Upper lobe of right lung (tissue), 1 donor: ENCODE measurements at regions not wholly inside any gene's neighbourhood (a gene's known extent, or its start where the extent isn't known, plus 50 kb on each side); places are given as distances from the start of the nearest gene placed in this dataset.

Source experiments
- ATAC-seq: fragments of 200-7000 bp; cut with Tn5 transposase; one replicate; pipeline ENCODE4 v1.9.1; 2020; ENCODE audit warnings: mild to moderate bottlenecking, moderate library complexity
- DNase-seq: peaks from one replicate; pipeline ENCODE4 v3.0.0-alpha.2; 2020
- H3K27ac ChIP-seq: fragments of 200-600 bp; one replicate; pipeline ENCODE4 v1.8.0; 2022
- H3K27me3 ChIP-seq: fragments of 200-600 bp; one replicate; pipeline ENCODE4 v1.8.0; 2022; ENCODE audit warnings: mild to moderate bottlenecking
- H3K36me3 ChIP-seq: fragments of 200-600 bp; one replicate; pipeline ENCODE4 v1.8.0; 2022
- H3K4me1 ChIP-seq: fragments of 200-600 bp; one replicate; pipeline ENCODE4 v1.8.0; 2022
- H3K4me3 ChIP-seq: fragments of 200-600 bp; one replicate; pipeline ENCODE4 v1.8.0; 2022; ENCODE audit warnings: mild to moderate bottlenecking
- H3K9me3 ChIP-seq: fragments of 200-600 bp; one replicate; pipeline ENCODE4 v1.8.0; 2022
- intact Hi-C: fragments of 100-400 bp; cut with DNase I; formaldehyde crosslinking; loops from one replicate; pipeline ENCODE4 v1.11.0; 2022
- TF ChIP-seq, protein P1 (sequence below): fragments of 200-600 bp; IDR thresholded peaks from one replicate; pipeline ENCODE4 v1.8.0; 2022; ENCODE audit warnings: antibody characterized with exemption
- donor health status: DM: no; HTN: yes; CAD: no; lungs with severe emphysema.

DNA sequence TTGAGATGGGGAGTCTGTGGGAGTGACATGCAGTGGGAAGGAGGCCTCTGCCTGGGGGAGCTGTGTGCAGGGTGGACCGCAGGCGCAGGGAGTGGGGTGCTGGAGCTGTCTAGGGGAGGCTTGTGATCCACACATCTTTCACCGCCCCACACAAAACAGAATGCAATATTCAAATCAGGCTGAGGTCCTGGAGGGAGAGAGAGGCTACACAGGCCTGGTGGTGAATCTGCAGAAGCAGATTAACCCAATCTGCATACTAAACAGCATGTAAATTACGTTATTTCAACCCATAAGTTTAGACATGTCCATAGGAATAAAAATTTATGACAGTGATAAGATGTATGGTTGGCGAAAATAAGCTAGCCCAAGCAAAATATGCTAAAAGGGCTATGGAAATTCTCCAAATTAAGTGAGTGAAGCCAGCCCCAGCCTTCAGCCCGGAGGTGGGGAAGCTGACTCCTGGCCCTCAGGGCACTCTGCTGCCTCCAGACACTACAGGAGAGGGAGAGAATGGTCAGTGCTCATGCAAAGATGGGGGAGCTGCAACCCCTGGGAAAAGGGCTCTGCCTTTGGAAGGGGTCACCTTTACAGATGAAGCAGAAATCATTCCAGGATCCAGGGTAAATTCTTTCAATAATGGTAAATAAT lies 156.2 kb upstream of the CTTNBP2NL start:
- DNase-seq (no peak), ATAC-seq (no peak)
- TF ChIP-seq, protein P1, sequence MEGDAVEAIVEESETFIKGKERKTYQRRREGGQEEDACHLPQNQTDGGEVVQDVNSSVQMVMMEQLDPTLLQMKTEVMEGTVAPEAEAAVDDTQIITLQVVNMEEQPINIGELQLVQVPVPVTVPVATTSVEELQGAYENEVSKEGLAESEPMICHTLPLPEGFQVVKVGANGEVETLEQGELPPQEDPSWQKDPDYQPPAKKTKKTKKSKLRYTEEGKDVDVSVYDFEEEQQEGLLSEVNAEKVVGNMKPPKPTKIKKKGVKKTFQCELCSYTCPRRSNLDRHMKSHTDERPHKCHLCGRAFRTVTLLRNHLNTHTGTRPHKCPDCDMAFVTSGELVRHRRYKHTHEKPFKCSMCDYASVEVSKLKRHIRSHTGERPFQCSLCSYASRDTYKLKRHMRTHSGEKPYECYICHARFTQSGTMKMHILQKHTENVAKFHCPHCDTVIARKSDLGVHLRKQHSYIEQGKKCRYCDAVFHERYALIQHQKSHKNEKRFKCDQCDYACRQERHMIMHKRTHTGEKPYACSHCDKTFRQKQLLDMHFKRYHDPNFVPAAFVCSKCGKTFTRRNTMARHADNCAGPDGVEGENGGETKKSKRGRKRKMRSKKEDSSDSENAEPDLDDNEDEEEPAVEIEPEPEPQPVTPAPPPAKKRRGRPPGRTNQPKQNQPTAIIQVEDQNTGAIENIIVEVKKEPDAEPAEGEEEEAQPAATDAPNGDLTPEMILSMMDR: no peak
- no peaks in the 10 kb centered on the region for H3K27me3 ChIP-seq
- no peak overlapping the region for H3K27ac ChIP-seq
- H3K4me3 ChIP-seq: no peak overlapping the region
- H3K4me1 ChIP-seq: no peaks in the 10 kb centered on the region
- intact Hi-C loops: no loop called here
- H3K36me3 ChIP-seq: no peaks in the 10 kb centered on the region
- H3K9me3 ChIP-seq: no peaks in the 10 kb centered on the region

DNA sequence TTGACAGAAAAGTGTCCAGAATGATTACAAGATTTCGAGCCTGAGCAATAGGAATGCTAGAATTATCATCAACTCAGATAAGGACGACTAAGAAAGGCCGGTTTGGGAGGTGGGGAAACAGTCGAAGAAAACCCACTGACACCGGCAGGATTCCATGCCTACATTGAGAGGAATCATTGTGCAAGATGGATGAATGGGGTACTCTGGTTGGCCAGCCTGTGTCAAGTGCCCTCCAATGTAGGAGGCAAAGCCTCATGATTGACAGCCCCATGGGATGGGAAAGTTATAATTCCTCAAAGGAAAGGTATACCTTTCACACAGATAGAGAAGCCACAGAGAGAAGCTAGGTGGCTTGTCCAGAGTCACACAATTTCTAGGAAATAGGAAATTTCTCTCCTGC lies 153.5 kb upstream of the CTTNBP2NL start:
- TF ChIP-seq, protein P1: no peak

DNA sequence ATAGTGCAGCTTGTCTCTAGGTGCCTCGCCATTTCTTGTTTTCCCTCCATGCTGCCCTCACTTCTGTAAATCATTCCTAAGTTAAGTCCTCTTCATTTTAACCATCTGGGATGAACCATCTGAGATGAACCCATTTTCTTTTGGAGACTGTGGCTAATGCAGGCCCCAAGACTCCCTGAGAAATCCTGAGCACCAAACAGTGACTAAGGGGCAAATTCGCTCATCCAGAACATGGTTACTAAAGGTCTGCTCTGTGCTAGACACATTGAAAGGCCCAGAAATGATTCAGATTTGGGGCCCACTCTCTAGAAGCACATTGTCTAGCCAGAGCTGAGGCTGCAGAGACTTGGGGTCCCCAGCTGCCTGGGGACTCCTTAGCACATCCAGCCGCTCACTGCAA lies 151.9 kb upstream of the CTTNBP2NL start:
- TF ChIP-seq, protein P1: no peak

More for the DNA sequence above, 153.5 kb upstream of the CTTNBP2NL start:
- no peak for DNase-seq
- H3K27ac ChIP-seq: no peak overlapping the region
- H3K36me3 ChIP-seq: no peaks in the 10 kb centered on the region
- H3K4me1 ChIP-seq: no peaks in the 10 kb centered on the region
- intact Hi-C loops: no loop called here
- no peaks in the 10 kb centered on the region for H3K9me3 ChIP-seq
- no peak for ATAC-seq
- no peaks in the 10 kb centered on the region for H3K27me3 ChIP-seq
- H3K4me3 ChIP-seq: no peak overlapping the region

DNA sequence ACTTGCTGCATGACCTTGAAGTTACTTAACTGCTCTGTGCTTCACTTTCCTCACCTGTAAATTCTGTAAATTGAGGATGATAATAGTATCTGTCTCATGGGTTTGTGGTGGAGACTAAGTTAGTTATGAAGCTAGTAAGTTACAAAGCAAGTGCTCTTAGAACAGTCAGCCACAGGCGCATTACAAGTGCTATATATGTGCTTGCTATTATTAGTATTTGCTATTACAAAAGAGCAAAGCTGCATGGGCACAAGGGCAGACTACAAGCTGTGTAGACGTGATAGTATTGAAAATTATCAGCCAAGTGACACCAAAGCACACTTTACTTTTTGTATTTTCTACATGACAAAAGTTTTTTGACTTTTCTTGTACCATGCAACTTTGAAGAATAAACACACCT lies 150.9 kb upstream of the CTTNBP2NL start:
- no peak for ATAC-seq
- H3K36me3 ChIP-seq: no peaks in the 10 kb centered on the region
- H3K27ac ChIP-seq: no peak overlapping the region
- H3K4me3 ChIP-seq: no peak overlapping the region
- no peaks in the 10 kb centered on the region for H3K27me3 ChIP-seq
- no peaks in the 10 kb centered on the region for H3K9me3 ChIP-seq
- no peaks in the 10 kb centered on the region for H3K4me1 ChIP-seq
- intact Hi-C loops: no loop called here
- DNase-seq: no peak
- TF ChIP-seq, protein P1: no peak

More for the DNA sequence above, 151.9 kb upstream of the CTTNBP2NL start:
- Histone ChIP-seq H3K27me3 (no peaks in the 10 kb centered on the region), H3K4me3 (no peak overlapping the region), H3K27ac (no peak overlapping the region), H3K36me3 (no peaks in the 10 kb centered on the region), H3K4me1 (no peaks in the 10 kb centered on the region), H3K9me3 (no peaks in the 10 kb centered on the region)
- intact Hi-C loops: no loop called here
- ATAC-seq: no peak
- DNase-seq: no peak

DNA sequence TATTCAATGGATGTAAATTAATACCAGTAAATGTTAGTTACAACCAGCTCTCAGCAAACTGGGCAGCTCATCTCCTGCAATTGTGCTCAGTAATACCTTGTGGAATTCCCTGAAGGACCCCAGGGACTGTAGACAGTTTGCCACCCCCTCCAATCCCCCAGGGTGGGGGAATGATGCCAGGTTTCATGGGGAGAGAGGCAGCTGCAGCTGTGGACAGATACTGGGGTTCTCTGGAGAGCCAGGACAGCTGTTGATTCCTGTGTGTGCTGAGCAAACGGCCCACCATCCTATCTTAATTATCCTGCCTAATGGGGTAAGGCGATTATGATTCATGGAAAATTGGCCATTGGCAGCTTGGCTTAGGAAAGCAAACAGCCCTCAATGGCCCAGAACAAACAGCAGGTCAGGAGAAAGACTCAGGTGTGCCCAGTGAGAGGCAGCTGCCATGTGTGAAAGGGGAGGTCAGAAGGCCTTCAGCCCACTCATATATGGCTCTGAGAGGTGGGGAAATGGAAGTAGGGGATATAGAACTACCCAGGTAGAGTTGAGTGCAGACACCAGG lies 148.9 kb upstream of the CTTNBP2NL start:
- intact Hi-C loops: no loop called here
- ATAC-seq (no peak), DNase-seq (no peak)
- no peak overlapping the region for H3K27ac ChIP-seq
- TF ChIP-seq, protein P1: no peak
- H3K27me3 ChIP-seq: no peaks in the 10 kb centered on the region
- no peaks in the 10 kb centered on the region for H3K4me1 ChIP-seq
- no peaks in the 10 kb centered on the region for H3K9me3 ChIP-seq
- no peaks in the 10 kb centered on the region for H3K36me3 ChIP-seq
- H3K4me3 ChIP-seq: no peak overlapping the region
